CD8-positive, alpha-beta memory T cell (primary cell): ENCODE measurements at regions not wholly inside any gene's neighbourhood (a gene's known extent, or its start where the extent isn't known, plus 50 kb on each side); places are given as distances from the start of the nearest gene placed in this dataset.
A peak's percentile ranks its signal among the peaks of the same experiment; 100 is the strongest.
"Not testable (repeated sequence)": the region's sequence is repeated elsewhere in the genome, so short reads cannot be mapped to it uniquely, and the experiment has no call there.

Source experiments
- CTCF ChIA-PET: fragments of 350-600 bp; sonication (Branson Sonifier 250); formaldehyde crosslinking; loops from one replicate; lab custom pipeline; 2021; ENCODE audit warnings: antibody characterized with exemption; lab: Charles Lee
- POLR2A ChIA-PET: fragments of 350-600 bp; sonication (Branson Sonifier 250); formaldehyde crosslinking; loops from one replicate; lab custom pipeline; 2021; ENCODE audit warnings: antibody characterized with exemption; lab: Charles Lee
- DNase-seq, 5 donors: peaks; one replicate each; pipeline versions ENCODE4 v3.0.0 to v3.0.0-alpha.2; 2020 to 2022; ENCODE audit warnings: mixed read lengths in 1 of 5
- H3K27ac ChIP-seq: one replicate; pipeline ENCODE4 v1.7.0; 2013; ENCODE audit warnings: low read depth, mild to moderate bottlenecking, low read length, moderate library complexity
- H3K27me3 ChIP-seq: 2 replicates; pipeline ENCODE4 v1.7.0; 2013; ENCODE audit warnings: low read length, mild to moderate bottlenecking; ENCODE audit not compliant: insufficient read depth, poor library complexity, severe bottlenecking
- H3K36me3 ChIP-seq: 2 replicates; pipeline ENCODE4 v1.7.0; 2013; ENCODE audit warnings: mild to moderate bottlenecking, low read length, moderate library complexity; ENCODE audit not compliant: insufficient read depth
- H3K4me1 ChIP-seq: 2 replicates; pipeline ENCODE4 v1.7.0; 2013; ENCODE audit warnings: mild to moderate bottlenecking, low read length, moderate library complexity; ENCODE audit not compliant: insufficient read depth
- H3K4me3 ChIP-seq: 2 replicates; pipeline ENCODE4 v1.7.0; 2013; ENCODE audit warnings: mild to moderate bottlenecking, low read length
- H3K9me3 ChIP-seq: 2 replicates; pipeline ENCODE4 v1.7.0; 2013; ENCODE audit warnings: mild to moderate bottlenecking, low read length
- H3K27ac Mint-ChIP-seq, 8 donors: one replicate each; pipeline ENCODE4 v1.8.0; 2020 to 2021; ENCODE audit warnings: mixed read lengths in 8 of 8, mild to moderate bottlenecking in 6 of 8, inconsistent platforms in 3 of 8, moderate library complexity in 3 of 8
- H3K27me3 Mint-ChIP-seq, 2 donors: one replicate each; pipeline ENCODE4 v1.8.0; 2020 to 2021; ENCODE audit warnings: mixed read lengths in 2 of 2, mild to moderate bottlenecking in 1 of 2, moderate library complexity in 1 of 2
- H3K36me3 Mint-ChIP-seq, 3 donors: one replicate each; pipeline ENCODE4 v1.8.0; 2020 to 2021; ENCODE audit warnings: mixed read lengths in 3 of 3, inconsistent platforms in 1 of 3, mild to moderate bottlenecking in 1 of 3
- H3K4me1 Mint-ChIP-seq, 3 donors: one replicate each; pipeline ENCODE4 v1.8.0; 2020 to 2021; ENCODE audit warnings: mixed read lengths in 3 of 3, inconsistent platforms in 1 of 3, mild to moderate bottlenecking in 1 of 3
- H3K4me3 Mint-ChIP-seq, 7 donors: one replicate each; pipeline ENCODE4 v1.8.0; 2020 to 2021; ENCODE audit warnings: mixed read lengths in 7 of 7, mild to moderate bottlenecking in 6 of 7, moderate library complexity in 4 of 7, inconsistent platforms in 2 of 7
- H3K9me3 Mint-ChIP-seq, 5 donors: one replicate each; pipeline ENCODE4 v1.8.0; 2020 to 2022; ENCODE audit warnings: mixed read lengths in 5 of 5, mild to moderate bottlenecking in 3 of 5, moderate library complexity in 2 of 5, inconsistent platforms in 1 of 5

DNA sequence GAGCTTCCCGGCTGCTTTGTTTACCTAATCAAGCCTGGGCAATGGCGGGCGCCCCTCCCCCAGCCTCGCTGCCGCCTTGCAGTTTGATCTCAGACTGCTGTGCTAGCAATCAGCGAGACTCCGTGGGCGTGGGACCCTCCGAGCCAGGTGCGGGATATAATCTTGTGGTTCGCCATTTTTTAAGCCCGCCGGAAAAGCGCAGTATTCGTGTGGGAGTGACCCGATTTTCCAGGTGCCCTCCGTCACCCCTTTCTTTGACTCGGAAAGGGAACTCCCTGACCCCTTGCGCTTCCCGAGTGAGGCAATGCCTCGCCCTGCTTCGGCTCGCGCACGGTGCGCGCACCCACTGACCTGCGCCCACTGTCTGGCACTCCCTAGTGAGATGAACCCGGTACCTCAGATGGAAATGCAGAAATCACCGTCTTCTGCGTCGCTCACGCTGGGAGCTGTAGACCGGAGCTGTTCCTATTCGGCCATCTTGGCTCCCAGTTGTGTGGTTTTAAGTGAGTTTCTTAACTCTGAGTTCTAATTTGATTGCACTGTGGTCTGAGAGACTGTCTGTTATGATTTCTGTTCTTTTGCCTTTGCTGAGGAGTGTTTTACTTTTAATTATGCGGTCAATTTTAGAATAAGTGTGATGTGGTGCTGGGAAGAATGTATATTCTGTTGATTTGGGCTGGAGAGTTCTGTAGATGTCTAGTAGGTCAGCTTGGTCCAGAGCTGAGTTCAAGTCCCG, 71.9 kb downstream of the ADCYAP1 start:
- H3K27me3 ChIP-seq, CTCF ChIA-PET, H3K4me3 ChIP-seq, H3K4me1 ChIP-seq, H3K9me3 ChIP-seq, H3K36me3 Mint-ChIP-seq, POLR2A ChIA-PET, H3K27ac ChIP-seq, DNase-seq, H3K36me3 ChIP-seq, H3K4me1 Mint-ChIP-seq, H3K27me3 Mint-ChIP-seq: not testable (repeated sequence)
- Mint-ChIP-seq H3K4me3 (peak overlapping the region in 1 of 7 donors; percentile 24), H3K27ac (peak overlapping the region in 1 of 8 donors; percentile 5), H3K9me3 (peaks cover 4 to 16% (median 9%) of the 10 kb centered on the region in 5 donors)

DNA sequence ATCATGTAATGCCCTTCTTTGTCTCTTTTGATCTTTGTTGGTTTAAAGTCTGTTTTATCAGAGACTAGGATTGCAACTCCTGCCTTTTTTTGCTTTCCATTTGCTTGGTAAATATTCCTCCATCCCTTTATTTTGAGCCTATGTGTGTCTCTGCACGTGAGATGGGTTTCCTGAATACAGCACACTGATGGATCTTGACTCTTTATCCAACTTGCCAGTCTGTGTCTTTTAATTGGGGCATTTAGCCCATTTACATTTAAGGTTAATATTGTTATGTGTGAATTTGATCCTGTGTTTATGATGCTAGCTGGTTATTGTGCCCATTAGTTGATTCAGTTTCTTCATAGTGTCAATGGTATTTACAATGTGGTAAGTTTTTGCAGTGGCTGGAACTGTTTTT, 72.7 kb downstream of the ADCYAP1 start:
- H3K9me3 ChIP-seq, CTCF ChIA-PET, H3K4me1 ChIP-seq, H3K36me3 Mint-ChIP-seq, H3K4me3 ChIP-seq, POLR2A ChIA-PET, DNase-seq, H3K27ac ChIP-seq, H3K4me3 Mint-ChIP-seq, H3K36me3 ChIP-seq, H3K27ac Mint-ChIP-seq, H3K27me3 Mint-ChIP-seq, H3K27me3 ChIP-seq, H3K4me1 Mint-ChIP-seq: not testable (repeated sequence)
- peaks cover 4 to 16% (median 9%) of the 10 kb centered on the region in 5 donors for H3K9me3 Mint-ChIP-seq

DNA sequence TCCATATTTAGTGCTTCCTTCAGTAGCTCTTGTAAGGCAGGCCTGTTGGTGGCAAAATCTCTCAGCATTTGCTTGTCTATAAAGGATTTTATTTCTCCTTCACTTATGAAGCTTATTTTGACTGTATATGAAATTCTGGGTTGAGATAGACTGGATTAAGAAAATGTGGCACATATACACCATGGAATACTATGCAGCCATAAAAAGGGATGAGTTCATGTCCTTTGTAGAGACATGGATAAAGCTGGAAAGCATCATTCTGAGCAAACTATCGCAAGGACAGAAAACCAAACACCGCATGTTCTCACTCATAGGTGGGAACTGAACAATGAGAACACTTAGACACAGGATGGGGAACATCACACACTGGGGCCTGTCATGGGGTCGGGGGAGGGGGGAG, 73.1 kb downstream of the ADCYAP1 start:
- H3K27ac Mint-ChIP-seq, H3K27me3 ChIP-seq, H3K4me1 ChIP-seq, H3K4me1 Mint-ChIP-seq, DNase-seq, H3K4me3 ChIP-seq, H3K27me3 Mint-ChIP-seq, POLR2A ChIA-PET, H3K4me3 Mint-ChIP-seq, H3K36me3 ChIP-seq, H3K36me3 Mint-ChIP-seq, H3K27ac ChIP-seq, CTCF ChIA-PET, H3K9me3 ChIP-seq: not testable (repeated sequence)
- peaks cover 4 to 16% (median 9%) of the 10 kb centered on the region in 5 donors for H3K9me3 Mint-ChIP-seq

DNA sequence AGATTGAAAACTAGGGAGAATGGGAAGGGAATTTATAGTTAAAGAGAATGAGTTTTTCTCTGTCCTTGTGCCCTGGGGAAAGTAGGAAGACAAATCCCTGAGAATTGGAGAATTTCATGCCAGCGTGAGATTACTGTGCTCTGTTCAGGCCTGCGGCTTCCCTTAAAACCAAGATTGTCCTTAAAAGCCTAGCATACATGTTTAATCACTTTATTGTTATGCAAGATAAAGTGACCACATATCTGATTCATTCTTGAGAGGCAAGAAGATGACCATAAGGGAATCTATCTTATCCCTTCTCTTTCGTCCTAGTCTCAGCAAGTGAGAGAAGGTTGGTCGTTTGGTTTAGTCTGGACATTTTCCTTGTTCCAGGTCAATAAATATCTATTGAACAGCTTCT, 75.9 kb downstream of the ADCYAP1 start:
- POLR2A ChIA-PET: no interaction called here
- no peak overlapping the region for H3K4me3 ChIP-seq
- Mint-ChIP-seq H3K4me1 (no peaks in the 10 kb centered on the region), H3K9me3 (peaks cover 4 to 16% (median 9%) of the 10 kb centered on the region in 5 donors), H3K36me3 (no peaks in the 10 kb centered on the region), H3K27me3 (peaks cover 0 to 2% of the 10 kb centered on the region in 2 donors), H3K4me3 (no peak overlapping the region), H3K27ac (no peak overlapping the region)
- no peaks in the 10 kb centered on the region for H3K4me1 ChIP-seq
- no peaks in the 10 kb centered on the region for H3K27me3 ChIP-seq
- CTCF ChIA-PET: no interaction called here
- no peaks in the 10 kb centered on the region for H3K9me3 ChIP-seq
- no peak overlapping the region for H3K27ac ChIP-seq
- DNase-seq: no peak
- H3K36me3 ChIP-seq: no peaks in the 10 kb centered on the region

DNA sequence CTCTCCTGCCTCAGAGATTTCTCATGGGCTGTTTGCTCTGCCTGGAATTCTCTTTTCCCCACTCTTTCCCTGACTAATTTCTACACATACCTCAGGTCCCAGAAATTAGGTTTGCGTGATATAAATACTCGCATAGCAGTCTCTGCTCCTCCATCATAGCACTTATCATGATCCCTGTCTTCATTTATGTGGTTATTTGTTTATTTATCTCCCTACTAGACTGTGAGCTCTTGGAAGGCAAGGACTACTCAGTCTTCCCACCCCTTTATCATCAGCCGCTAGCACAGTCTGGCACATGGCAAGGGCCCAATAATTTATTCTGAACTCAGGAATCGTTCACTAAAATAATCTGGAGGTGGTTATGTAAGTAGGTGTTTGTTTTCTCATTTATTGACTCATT, 79.3 kb downstream of the ADCYAP1 start:
- ChIA-PET CTCF (no interaction called here), POLR2A (no interaction called here)
- no peak overlapping the region for H3K27ac Mint-ChIP-seq
- H3K9me3 Mint-ChIP-seq: no peaks in the 10 kb centered on the region
- Histone ChIP-seq H3K27me3 (no peaks in the 10 kb centered on the region), H3K36me3 (no peaks in the 10 kb centered on the region), H3K9me3 (no peaks in the 10 kb centered on the region), H3K4me3 (no peak overlapping the region), H3K4me1 (no peaks in the 10 kb centered on the region), H3K27ac (no peak overlapping the region)
- no peaks in the 10 kb centered on the region for H3K4me1 Mint-ChIP-seq
- H3K27me3 Mint-ChIP-seq: peaks cover 0 to 1% of the 10 kb centered on the region in 2 donors
- no peak overlapping the region for H3K4me3 Mint-ChIP-seq
- H3K36me3 Mint-ChIP-seq: no peaks in the 10 kb centered on the region
- DNase-seq: no peak

DNA sequence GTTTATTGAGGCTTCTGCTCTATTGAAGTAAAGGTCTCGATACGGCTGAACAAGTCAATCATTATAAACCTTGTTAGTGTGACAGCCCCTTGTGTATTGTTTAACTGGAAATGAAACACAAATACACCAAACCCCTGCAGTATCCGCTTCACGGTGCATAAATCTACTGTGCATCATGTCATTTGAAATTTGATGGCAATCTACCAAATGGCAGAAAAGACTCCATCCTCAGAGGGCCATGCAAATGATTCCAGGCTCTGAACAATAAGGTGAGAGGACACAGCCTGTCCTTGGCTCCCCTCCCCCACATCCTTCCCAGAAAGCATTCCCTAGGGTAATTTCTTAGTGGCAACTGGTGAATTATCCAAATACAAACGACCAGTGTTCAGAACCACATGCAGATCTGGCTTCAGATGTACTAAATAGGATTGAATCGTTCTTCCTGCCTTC, 80.6 kb downstream of the ADCYAP1 start:
- CTCF ChIA-PET: no interaction called here

DNA sequence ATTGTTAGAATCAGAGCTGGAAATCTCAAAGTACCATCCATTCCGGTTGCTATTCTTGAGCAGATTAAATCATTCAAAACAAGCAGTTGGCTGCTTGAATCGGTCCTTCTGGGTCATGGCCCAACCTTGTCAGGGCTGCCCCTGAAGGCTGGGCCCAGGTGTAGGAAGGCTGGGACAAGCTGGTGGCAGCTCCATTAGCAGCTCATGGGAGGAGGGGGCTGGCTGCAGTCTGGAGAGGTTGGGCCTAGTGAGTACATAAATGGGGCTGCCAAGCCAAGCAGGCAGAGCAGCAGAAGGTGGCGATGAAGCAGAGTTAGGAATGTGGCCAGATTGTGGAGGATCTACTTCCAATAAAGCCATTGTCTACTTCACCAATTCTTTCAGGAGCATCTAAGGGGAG, 81.4 kb downstream of the ADCYAP1 start:
- Histone ChIP-seq H3K4me1 (no peaks in the 10 kb centered on the region), H3K27me3 (no peaks in the 10 kb centered on the region), H3K36me3 (no peaks in the 10 kb centered on the region), H3K9me3 (no peaks in the 10 kb centered on the region), H3K27ac (no peak overlapping the region), H3K4me3 (no peak overlapping the region)
- POLR2A ChIA-PET: no interaction called here
- Mint-ChIP-seq H3K9me3 (peaks cover 0 to 4% (median 0%) of the 10 kb centered on the region in 5 donors), H3K27ac (no peak overlapping the region), H3K27me3 (peaks cover 0 to 1% of the 10 kb centered on the region in 2 donors), H3K4me1 (no peaks in the 10 kb centered on the region), H3K4me3 (no peak overlapping the region), H3K36me3 (no peaks in the 10 kb centered on the region)
- CTCF ChIA-PET: no interaction called here
- no peak for DNase-seq

More for the DNA sequence above, 80.6 kb downstream of the ADCYAP1 start:
- Histone ChIP-seq H3K9me3 (no peaks in the 10 kb centered on the region), H3K27me3 (no peaks in the 10 kb centered on the region), H3K36me3 (no peaks in the 10 kb centered on the region), H3K27ac (no peak overlapping the region), H3K4me3 (no peak overlapping the region), H3K4me1 (no peaks in the 10 kb centered on the region)
- no peaks in the 10 kb centered on the region for H3K9me3 Mint-ChIP-seq
- H3K27ac Mint-ChIP-seq: no peak overlapping the region
- H3K36me3 Mint-ChIP-seq: no peaks in the 10 kb centered on the region
- no peak overlapping the region for H3K4me3 Mint-ChIP-seq
- POLR2A ChIA-PET: no interaction called here
- DNase-seq: no peak
- H3K4me1 Mint-ChIP-seq: no peaks in the 10 kb centered on the region
- H3K27me3 Mint-ChIP-seq: peaks cover 0 to 1% of the 10 kb centered on the region in 2 donors

DNA sequence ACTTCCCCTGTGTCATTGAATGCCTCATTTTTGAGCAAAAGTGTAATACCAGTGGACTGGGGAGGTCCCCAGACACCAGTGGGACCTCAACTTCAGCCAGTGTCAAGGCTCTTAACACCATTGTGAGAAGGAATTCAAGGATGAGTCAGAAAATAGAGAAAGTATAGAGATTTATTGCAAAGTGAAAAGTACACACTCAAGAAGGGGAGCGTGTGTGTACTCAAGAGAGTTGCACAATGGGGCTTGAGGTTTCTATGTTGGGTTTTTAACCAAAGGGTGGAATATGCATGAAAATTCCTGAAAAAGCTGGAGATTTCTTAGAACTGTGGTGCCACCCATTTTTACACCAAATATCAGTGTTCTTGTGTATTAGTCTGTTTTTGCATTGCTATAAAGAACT, 81.9 kb downstream of the ADCYAP1 start:
- ChIA-PET CTCF (no interaction called here), POLR2A (no interaction called here)
- peaks cover 0 to 7% (median 0%) of the 10 kb centered on the region in 5 donors for H3K9me3 Mint-ChIP-seq
- Histone ChIP-seq H3K36me3 (no peaks in the 10 kb centered on the region), H3K4me3 (no peak overlapping the region), H3K27ac (no peak overlapping the region), H3K4me1 (no peaks in the 10 kb centered on the region), H3K9me3 (no peaks in the 10 kb centered on the region), H3K27me3 (no peaks in the 10 kb centered on the region)
- no peak for DNase-seq
- H3K4me3 Mint-ChIP-seq: no peak overlapping the region
- no peak overlapping the region for H3K27ac Mint-ChIP-seq
- H3K36me3 Mint-ChIP-seq: no peaks in the 10 kb centered on the region
- H3K4me1 Mint-ChIP-seq: no peaks in the 10 kb centered on the region
- peaks cover 1 to 3% of the 10 kb centered on the region in 2 donors for H3K27me3 Mint-ChIP-seq
